ENCODE measurements at regions not wholly inside any gene's neighbourhood (a gene's known extent, or its start where the extent isn't known, plus 50 kb on each side); places are given as distances from the start of the nearest gene placed in this dataset.

- TF ChIP-seq CTCF (IDR thresholded peaks at IDR 0.05): no peak
- no peak for TF ChIP-seq POLR2A (IDR thresholded peaks at IDR 0.05; ENCODE audit: low read depth)
- no peak for TF ChIP-seq EP300 (IDR thresholded peaks at IDR 0.05)
Observed at GRCh38 chr12:53862831-53863230, 75.8 kb upstream of the HOXC13 start.

All from esophagus muscularis mucosa (tissue), 4 donors.